HepG2 (cell line): ENCODE measurements at regions not wholly inside any gene's neighbourhood (a gene's known extent, or its start where the extent isn't known, plus 50 kb on each side); places are given as distances from the start of the nearest gene placed in this dataset.
"Not testable (repeated sequence)": the region's sequence is repeated elsewhere in the genome, so short reads cannot be mapped to it uniquely, and the experiment has no call there.

Experiments used
- CTCF ChIP-seq: sonication (generic); formaldehyde crosslinking; IDR thresholded peaks from 2 replicates; pipeline ENCODE4 v1.5.0; 2020; ENCODE audit warnings: mild to moderate bottlenecking, missing genetic modification reagents, moderate library complexity
- IKZF1 ChIP-seq: fragments of 450-650 bp; IDR thresholded peaks from 2 replicates; pipeline ENCODE4 v1.7.1; 2016
- KLF12 ChIP-seq: sonication (generic); formaldehyde crosslinking; IDR thresholded peaks from 2 replicates; pipeline ENCODE4 v1.4.0; 2020; ENCODE audit warnings: missing genetic modification reagents, borderline replicate concordance
- KLF6 ChIP-seq: IDR thresholded peaks from 2 replicates; pipeline ENCODE4 v1.8.0; 2016; ENCODE audit warnings: missing biosample characterization, missing genetic modification reagents
- MEIS2 ChIP-seq: sonication (generic); formaldehyde crosslinking; IDR thresholded peaks from 2 replicates; pipeline ENCODE4 v1.9.0; 2021; ENCODE audit warnings: mild to moderate bottlenecking, missing genetic modification reagents
- NCOA1 ChIP-seq: sonication (generic); formaldehyde crosslinking; IDR thresholded peaks from 2 replicates; pipeline ENCODE4 v1.9.0; 2021; ENCODE audit warnings: missing genetic modification reagents
- PHF21A ChIP-seq: sonication (generic); formaldehyde crosslinking; IDR thresholded peaks from 2 replicates; pipeline ENCODE4 v1.5.0; 2020; ENCODE audit warnings: mild to moderate bottlenecking, missing genetic modification reagents
- POLR2AphosphoS5 ChIP-seq: IDR thresholded peaks from 2 replicates; pipeline ENCODE4 v1.6.1; 2012; ENCODE audit warnings: low read depth, low read length
- RXRA ChIP-seq: sonication (generic); formaldehyde crosslinking; IDR thresholded peaks from 2 replicates; pipeline ENCODE4 v1.5.1; 2020; ENCODE audit warnings: missing genetic modification reagents
- ZNF784 ChIP-seq: sonication (generic); formaldehyde crosslinking; IDR thresholded peaks from 2 replicates; pipeline ENCODE4 v1.5.1; 2020; ENCODE audit warnings: missing genetic modification reagents, mild to moderate bottlenecking, borderline replicate concordance
- TF ChIP-seq, protein P1 (sequence below): IDR thresholded peaks from 2 replicates; pipeline ENCODE4 v1.6.1; 2012; ENCODE audit warnings: low read length, improper control_type of control experiment

GRCh38 chr5:28596707-28597106 is 1558.3 kb upstream of the CDH9 start:
- TF ChIP-seq IKZF1; POLR2AphosphoS5; KLF6 (CRISPR knock-in tag); PHF21A; ZNF784 (CRISPR knock-in tag); MEIS2 (CRISPR knock-in tag); NCOA1 (CRISPR knock-in tag); RXRA (CRISPR knock-in tag); KLF12; CTCF (CRISPR knock-in tag): not testable (repeated sequence)
- TF ChIP-seq, protein P1, sequence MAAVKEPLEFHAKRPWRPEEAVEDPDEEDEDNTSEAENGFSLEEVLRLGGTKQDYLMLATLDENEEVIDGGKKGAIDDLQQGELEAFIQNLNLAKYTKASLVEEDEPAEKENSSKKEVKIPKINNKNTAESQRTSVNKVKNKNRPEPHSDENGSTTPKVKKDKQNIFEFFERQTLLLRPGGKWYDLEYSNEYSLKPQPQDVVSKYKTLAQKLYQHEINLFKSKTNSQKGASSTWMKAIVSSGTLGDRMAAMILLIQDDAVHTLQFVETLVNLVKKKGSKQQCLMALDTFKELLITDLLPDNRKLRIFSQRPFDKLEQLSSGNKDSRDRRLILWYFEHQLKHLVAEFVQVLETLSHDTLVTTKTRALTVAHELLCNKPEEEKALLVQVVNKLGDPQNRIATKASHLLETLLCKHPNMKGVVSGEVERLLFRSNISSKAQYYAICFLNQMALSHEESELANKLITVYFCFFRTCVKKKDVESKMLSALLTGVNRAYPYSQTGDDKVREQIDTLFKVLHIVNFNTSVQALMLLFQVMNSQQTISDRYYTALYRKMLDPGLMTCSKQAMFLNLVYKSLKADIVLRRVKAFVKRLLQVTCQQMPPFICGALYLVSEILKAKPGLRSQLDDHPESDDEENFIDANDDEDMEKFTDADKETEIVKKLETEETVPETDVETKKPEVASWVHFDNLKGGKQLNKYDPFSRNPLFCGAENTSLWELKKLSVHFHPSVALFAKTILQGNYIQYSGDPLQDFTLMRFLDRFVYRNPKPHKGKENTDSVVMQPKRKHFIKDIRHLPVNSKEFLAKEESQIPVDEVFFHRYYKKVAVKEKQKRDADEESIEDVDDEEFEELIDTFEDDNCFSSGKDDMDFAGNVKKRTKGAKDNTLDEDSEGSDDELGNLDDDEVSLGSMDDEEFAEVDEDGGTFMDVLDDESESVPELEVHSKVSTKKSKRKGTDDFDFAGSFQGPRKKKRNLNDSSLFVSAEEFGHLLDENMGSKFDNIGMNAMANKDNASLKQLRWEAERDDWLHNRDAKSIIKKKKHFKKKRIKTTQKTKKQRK = not testable (repeated sequence)
